ENCODE measurements at regions not wholly inside any gene's neighbourhood (a gene's known extent, or its start where the extent isn't known, plus 50 kb on each side); places are given as distances from the start of the nearest gene placed in this dataset.

GRCh38 chr1:30509670-30510069, 213.7 kb downstream of the MATN1 start:
- TF ChIP-seq SIN3A (IDR thresholded peaks at IDR 0.05; ENCODE audit: borderline replicate concordance, insufficient read depth, low read length) (no peak), FOXP2 (optimal IDR thresholded peaks at IDR 0.05; ENCODE audit: borderline replicate concordance, extremely low read depth, extremely low read length, insufficient read depth) (no peak), POLR2AphosphoS5 (IDR thresholded peaks at IDR 0.05; ENCODE audit: low read depth, low read length) (no peak), REST (IDR thresholded peaks at IDR 0.05; ENCODE audit: insufficient read depth in 1 of 2, low read depth in 2 of 2, low read length in 2 of 2) (no peak), TAF1 (IDR thresholded peaks at IDR 0.05; ENCODE audit: borderline replicate concordance, insufficient read depth, low read length) (no peak)

GRCh38 chr1:30508611-30509010, 214.8 kb downstream of the MATN1 start:
- TF ChIP-seq FOXP2 (optimal IDR thresholded peaks at IDR 0.05; ENCODE audit: borderline replicate concordance, extremely low read depth, extremely low read length, insufficient read depth) (no peak), TAF1 (IDR thresholded peaks at IDR 0.05; ENCODE audit: borderline replicate concordance, insufficient read depth, low read length) (no peak), SIN3A (IDR thresholded peaks at IDR 0.05; ENCODE audit: borderline replicate concordance, insufficient read depth, low read length) (no peak), REST (IDR thresholded peaks at IDR 0.05; ENCODE audit: insufficient read depth in 1 of 2, low read depth in 2 of 2, low read length in 2 of 2) (no peak), POLR2AphosphoS5 (IDR thresholded peaks at IDR 0.05; ENCODE audit: low read depth, low read length) (no peak)

GRCh38 chr1:30508175-30508448, 215.3 kb downstream of the MATN1 start:
- TF ChIP-seq REST (IDR thresholded peaks at IDR 0.05; ENCODE audit: insufficient read depth in 1 of 2, low read depth in 2 of 2, low read length in 2 of 2): no peak
- no peak for TF ChIP-seq TAF1 (IDR thresholded peaks at IDR 0.05; ENCODE audit: borderline replicate concordance, insufficient read depth, low read length)
- no peak for TF ChIP-seq SIN3A (IDR thresholded peaks at IDR 0.05; ENCODE audit: borderline replicate concordance, insufficient read depth, low read length)
- no peak for TF ChIP-seq FOXP2 (optimal IDR thresholded peaks at IDR 0.05; ENCODE audit: borderline replicate concordance, extremely low read depth, extremely low read length, insufficient read depth)
- TF ChIP-seq POLR2AphosphoS5 (IDR thresholded peaks at IDR 0.05; ENCODE audit: low read depth, low read length): no peak

- TF ChIP-seq REST (IDR thresholded peaks at IDR 0.05; ENCODE audit: insufficient read depth in 1 of 2, low read depth in 2 of 2, low read length in 2 of 2) (no peak), SIN3A (IDR thresholded peaks at IDR 0.05; ENCODE audit: borderline replicate concordance, insufficient read depth, low read length) (no peak), TAF1 (IDR thresholded peaks at IDR 0.05; ENCODE audit: borderline replicate concordance, insufficient read depth, low read length) (no peak), FOXP2 (optimal IDR thresholded peaks at IDR 0.05; ENCODE audit: borderline replicate concordance, extremely low read depth, extremely low read length, insufficient read depth) (no peak), POLR2AphosphoS5 (IDR thresholded peaks at IDR 0.05; ENCODE audit: low read depth, low read length) (no peak)
Measured at GRCh38 chr1:30507401-30508174, 215.8 kb downstream of the MATN1 start.

GRCh38 chr1:30507016-30507312, 216.4 kb downstream of the MATN1 start:
- TF ChIP-seq SIN3A (IDR thresholded peaks at IDR 0.05; ENCODE audit: borderline replicate concordance, insufficient read depth, low read length): no peak
- TF ChIP-seq REST (IDR thresholded peaks at IDR 0.05; ENCODE audit: insufficient read depth in 1 of 2, low read depth in 2 of 2, low read length in 2 of 2): no peak
- TF ChIP-seq TAF1 (IDR thresholded peaks at IDR 0.05; ENCODE audit: borderline replicate concordance, insufficient read depth, low read length): no peak
- TF ChIP-seq FOXP2 (optimal IDR thresholded peaks at IDR 0.05; ENCODE audit: borderline replicate concordance, extremely low read depth, extremely low read length, insufficient read depth): no peak
- TF ChIP-seq POLR2AphosphoS5 (IDR thresholded peaks at IDR 0.05; ENCODE audit: low read depth, low read length): no peak

Measured in PFSK-1 (cell line).